SK-N-SH (cell line): ENCODE measurements at regions not wholly inside any gene's neighbourhood (a gene's known extent, or its start where the extent isn't known, plus 50 kb on each side); places are given as distances from the start of the nearest gene placed in this dataset.

ENCODE experiments used
- CTCF ChIA-PET: fragments of 300-600, 350-600 bp; formaldehyde crosslinking; extraction: SDS; loops from one replicate; lab custom pipeline; 2021; lab: Yijun Ruan, JAX
- POLR2A ChIA-PET: fragments of 350-600 bp; sonication (Branson Sonifier 250); formaldehyde crosslinking; extraction: SDS; loops from one replicate; lab custom pipeline; 2020; ENCODE audit warnings: antibody characterized with exemption, inconsistent platforms; lab: Yijun Ruan, JAX
- DNase-seq: peaks from one replicate; pipeline ENCODE4 v3.0.0; 2012
- H2AFZ ChIP-seq: fragments of 200-600 bp; sonication (generic); 2 replicates; pipeline ENCODE4 v1.8.1; 2016; ENCODE audit warnings: antibody characterized with exemption, mild to moderate bottlenecking, low read depth
- H3F3A ChIP-seq: fragments of 200-600 bp; sonication (generic); replicated peaks from 2 replicates; pipeline ENCODE3; 2016; ENCODE audit warnings: antibody characterized with exemption, mild to moderate bottlenecking; ENCODE audit not compliant: insufficient read depth
- H3K27ac ChIP-seq, 2 experiments: fragments of 200-500 bp in 1 of 2; fragments of 200-600 bp in 1 of 2; sonication (Bioruptor generic) in 1 of 2; sonication (generic), shearing (Covaris generic) in 1 of 2; 2 replicates each; pipeline versions ENCODE4 v1.5.1 to v1.6.1; 2014 to 2016; ENCODE audit warnings: low read depth in 2 of 2, inconsistent platforms in 1 of 2, low read length in 1 of 2, mild to moderate bottlenecking in 1 of 2, mixed read lengths in 1 of 2
- H3K27me3 ChIP-seq: fragments of 200-600 bp; sonication (generic), shearing (Covaris generic); 2 replicates; pipeline ENCODE4 v1.6.1; 2016; ENCODE audit warnings: mixed run types; ENCODE audit not compliant: insufficient read depth
- H3K36me3 ChIP-seq, 2 experiments: fragments of 200-500 bp in 1 of 2; fragments of 200-600 bp in 1 of 2; sonication (Bioruptor generic) in 1 of 2; sonication (generic) in 1 of 2; replicated peaks in 1 of 2; 2 replicates each; pipeline versions ENCODE3 to v1.5.1; 2014 to 2016; ENCODE audit warnings: low read length in 1 of 2, mild to moderate bottlenecking in 1 of 2; ENCODE audit not compliant: insufficient read depth in 2 of 2, control insufficient read depth in 1 of 2
- H3K4me1 ChIP-seq, 2 experiments: fragments of 200-500 bp in 1 of 2; fragments of 200-600 bp in 1 of 2; sonication (Bioruptor generic) in 1 of 2; sonication (generic), shearing (Covaris generic) in 1 of 2; 2 replicates each; pipeline versions ENCODE4 v1.5.1 to v1.6.1; 2014 to 2016; ENCODE audit warnings: low read depth in 1 of 2, low read length in 1 of 2, mixed run types in 1 of 2; ENCODE audit not compliant: insufficient read depth in 2 of 2, control insufficient read depth in 1 of 2
- H3K4me2 ChIP-seq: fragments of 200-600 bp; sonication (generic), shearing (Covaris generic); 2 replicates; pipeline ENCODE4 v1.6.1; 2017; ENCODE audit warnings: mixed run types
- H3K4me3 ChIP-seq, 2 experiments: fragments of 200-500 bp in 1 of 2; fragments of 200-600 bp in 1 of 2; sonication (Bioruptor generic) in 1 of 2; sonication (generic), shearing (Covaris generic) in 1 of 2; 2 replicates each; pipeline versions ENCODE4 v1.5.1 to v1.8.1; 2014 to 2016; ENCODE audit warnings: low read depth in 2 of 2, inconsistent platforms in 1 of 2, low read length in 1 of 2, mild to moderate bottlenecking in 1 of 2, mixed read lengths in 1 of 2, moderate library complexity in 1 of 2
- H3K79me2 ChIP-seq: fragments of 200-600 bp; sonication (generic); 2 replicates; pipeline ENCODE4 v1.8.1; 2017; ENCODE audit warnings: mild to moderate bottlenecking; ENCODE audit not compliant: insufficient read depth
- H3K9ac ChIP-seq: fragments of 200-600 bp; sonication (generic); 2 replicates; pipeline ENCODE4 v1.6.1; 2017; ENCODE audit warnings: mixed run types
- H3K9me2 ChIP-seq: fragments of 200-600 bp; sonication (generic); 2 replicates; pipeline ENCODE4 v1.6.1; 2017; ENCODE audit warnings: mixed run types
- H3K9me3 ChIP-seq: fragments of 200-600 bp; sonication (generic); 2 replicates; pipeline ENCODE4 v1.6.1; 2017; ENCODE audit warnings: mixed run types, mild to moderate bottlenecking, moderate library complexity
- H4K20me1 ChIP-seq: fragments of 200-600 bp; sonication (generic); 2 replicates; pipeline ENCODE4 v1.6.1; 2017; ENCODE audit warnings: mild to moderate bottlenecking, mixed run types; ENCODE audit not compliant: insufficient read depth
- CTCF ChIP-seq: fragments of 200-600 bp; sonication (generic); IDR thresholded peaks from 2 replicates; pipeline ENCODE4 v1.6.1; 2017; ENCODE audit warnings: antibody characterized with exemption, mild to moderate bottlenecking, moderate library complexity
- EP300 ChIP-seq, 2 experiments: IDR thresholded peaks; 2 replicates each; pipeline versions ENCODE4 v1.4.0 to v1.6.1; 2012; ENCODE audit warnings: borderline replicate concordance in 1 of 2, low read depth in 1 of 2, low read length in 1 of 2
- EZH2phosphoT487 ChIP-seq: fragments of 200-600 bp; sonication (generic); IDR thresholded peaks from 2 replicates; pipeline ENCODE4 v1.6.1; 2017; ENCODE audit warnings: low read depth, mixed run types, mild to moderate bottlenecking, antibody characterized with exemption, moderate library complexity, borderline replicate concordance
- FOSL2 ChIP-seq: IDR thresholded peaks from 2 replicates; pipeline ENCODE4 v1.4.0; 2012; ENCODE audit warnings: low read depth, mild to moderate bottlenecking, moderate library complexity, borderline replicate concordance
- FOXJ3 ChIP-seq: sonication (generic); formaldehyde crosslinking; IDR thresholded peaks from 2 replicates; pipeline ENCODE4 v1.5.1; 2020; ENCODE audit warnings: mild to moderate bottlenecking, missing genetic modification reagents
- GATA2 ChIP-seq: sonication (generic); formaldehyde crosslinking; IDR thresholded peaks from 2 replicates; pipeline ENCODE4 v1.5.0; 2020; ENCODE audit warnings: mild to moderate bottlenecking, missing genetic modification reagents
- JUND ChIP-seq: IDR thresholded peaks from 2 replicates; pipeline ENCODE4 v1.4.0; 2012
- MAX ChIP-seq: IDR thresholded peaks from 2 replicates; pipeline ENCODE4 v1.4.0; 2012; ENCODE audit warnings: low read depth
- NFIC ChIP-seq: IDR thresholded peaks from 2 replicates; pipeline ENCODE4 v1.4.0; 2012; ENCODE audit warnings: borderline replicate concordance
- RAD21 ChIP-seq: IDR thresholded peaks from 2 replicates; pipeline ENCODE4 v1.6.1; 2012; ENCODE audit warnings: mild to moderate bottlenecking, low read length
- RCOR1 ChIP-seq: fragments of 150-350 bp; IDR thresholded peaks from 2 replicates; pipeline ENCODE4 v1.6.1; 2017; ENCODE audit warnings: antibody characterized with exemption, low read length
- RFX5 ChIP-seq: IDR thresholded peaks from 2 replicates; pipeline ENCODE4 v1.6.1; 2012; ENCODE audit warnings: mild to moderate bottlenecking, improper control_type of control experiment, low read length
- RXRA ChIP-seq: IDR thresholded peaks from 2 replicates; pipeline ENCODE4 v1.4.0; 2012; ENCODE audit warnings: low read depth, mild to moderate bottlenecking, borderline replicate concordance
- SIN3A ChIP-seq: IDR thresholded peaks from 2 replicates; pipeline ENCODE4 v1.6.1; 2012; ENCODE audit warnings: low read depth, mild to moderate bottlenecking, low read length, moderate library complexity, borderline replicate concordance
- SMC3 ChIP-seq: IDR thresholded peaks from 2 replicates; pipeline ENCODE4 v1.6.1; 2012; ENCODE audit warnings: low read depth, low read length, improper control_type of control experiment
- TEAD4 ChIP-seq: IDR thresholded peaks from 2 replicates; pipeline ENCODE4 v1.4.0; 2012; ENCODE audit warnings: mild to moderate bottlenecking, borderline replicate concordance; ENCODE audit not compliant: insufficient read depth
- YY1 ChIP-seq: IDR thresholded peaks from 2 replicates; pipeline ENCODE4 v1.4.0; 2012; ENCODE audit warnings: low read depth, mild to moderate bottlenecking
- ZBTB33 ChIP-seq: IDR thresholded peaks from 2 replicates; pipeline ENCODE4 v1.4.0; 2012; ENCODE audit warnings: low read depth, borderline replicate concordance
- WGBS: methylation state at CpG from one replicate; pipeline ENCODE4 v1.1.6; 2017; ENCODE audit warnings: low lambda C conversion rate; 5-methylcytosine and 5-hydroxymethylcytosine counted together
- TF ChIP-seq, protein P1 (sequence below): IDR thresholded peaks from 2 replicates; pipeline ENCODE4; 2012
- TF ChIP-seq, protein P2 (sequence below): IDR thresholded peaks from 2 replicates; pipeline ENCODE4 v1.6.1; 2012; ENCODE audit warnings: mild to moderate bottlenecking, low read depth, low read length, moderate library complexity
- TF ChIP-seq, protein P3 (sequence below): fragments of 150-350 bp; IDR thresholded peaks from 2 replicates; pipeline ENCODE4 v1.6.1; 2017; ENCODE audit warnings: antibody characterized with exemption, low read length, low read depth, borderline replicate concordance
- TF ChIP-seq, protein P4 (sequence below): IDR thresholded peaks from 2 replicates; pipeline ENCODE4 v1.4.0; 2012; ENCODE audit warnings: low read depth, borderline replicate concordance

DNA sequence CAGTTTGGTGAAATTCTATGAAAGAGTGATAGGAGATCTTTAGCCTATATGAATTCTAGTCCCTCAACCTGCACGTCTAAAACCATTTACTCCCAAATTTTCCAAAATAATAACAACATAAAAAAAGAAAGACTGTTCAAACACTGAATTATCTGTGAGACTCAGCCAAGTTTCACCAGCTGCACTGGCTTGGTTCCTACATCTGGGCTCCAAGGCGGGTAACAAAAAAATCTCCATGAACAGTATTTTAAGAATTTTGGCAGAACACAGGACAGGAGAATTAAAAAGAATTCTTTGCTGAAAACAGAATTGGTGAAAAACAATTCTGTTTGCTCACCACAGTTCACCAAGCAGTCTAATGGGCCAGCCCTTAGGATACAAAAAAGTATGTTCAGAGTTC, 536.8 kb upstream of the ATP2B1 start (continued):
- TF ChIP-seq CTCF = no peak
- TF ChIP-seq GATA2 = no peak
- TF ChIP-seq RFX5 = no peak
- no peak for TF ChIP-seq RCOR1
- TF ChIP-seq EZH2phosphoT487 = no peak

GRCh38 chr12:90244232-90244631, 535.6 kb upstream of the ATP2B1 start:
- H3K27me3 ChIP-seq = no peaks in the 10 kb centered on the region
- no peak overlapping the region for H3K4me3 ChIP-seq
- no peaks in the 10 kb centered on the region for H3K9me3 ChIP-seq
- H2AFZ ChIP-seq = no peak overlapping the region
- POLR2A ChIA-PET = no interaction called here
- WGBS = 75% methylated on average over 3 of the region's 3 CpGs
- H3K27ac ChIP-seq = no peak overlapping the region
- CTCF ChIA-PET = interaction anchor here (1.3 kb wide), 1 partner anchor 142 kb away, joined by 3 read pairs; no protein-coding TSS in a partner anchor
- no peaks in the 10 kb centered on the region for H4K20me1 ChIP-seq
- no peaks in the 10 kb centered on the region for H3K79me2 ChIP-seq
- H3K4me2 ChIP-seq = no peak overlapping the region
- no peak for DNase-seq
- H3K36me3 ChIP-seq = no peaks in the 10 kb centered on the region
- H3K9ac ChIP-seq = no peak overlapping the region
- H3F3A ChIP-seq = no peaks in the 10 kb centered on the region
- TF ChIP-seq JUND (no peak), MAX (no peak), YY1 (no peak), TEAD4 (no peak), NFIC (no peak), RXRA (no peak), SMC3 (no peak), FOSL2 (no peak), RCOR1 (no peak), ZBTB33 (no peak), GATA2 (no peak), SIN3A (no peak), FOXJ3 (no peak), RAD21 (no peak), EP300 (IDR thresholded peaks at IDR 0.05; ENCODE audit: borderline replicate concordance in 1 of 2, low read depth in 1 of 2, low read length in 1 of 2) (no peak)
- TF ChIP-seq, protein P1, sequence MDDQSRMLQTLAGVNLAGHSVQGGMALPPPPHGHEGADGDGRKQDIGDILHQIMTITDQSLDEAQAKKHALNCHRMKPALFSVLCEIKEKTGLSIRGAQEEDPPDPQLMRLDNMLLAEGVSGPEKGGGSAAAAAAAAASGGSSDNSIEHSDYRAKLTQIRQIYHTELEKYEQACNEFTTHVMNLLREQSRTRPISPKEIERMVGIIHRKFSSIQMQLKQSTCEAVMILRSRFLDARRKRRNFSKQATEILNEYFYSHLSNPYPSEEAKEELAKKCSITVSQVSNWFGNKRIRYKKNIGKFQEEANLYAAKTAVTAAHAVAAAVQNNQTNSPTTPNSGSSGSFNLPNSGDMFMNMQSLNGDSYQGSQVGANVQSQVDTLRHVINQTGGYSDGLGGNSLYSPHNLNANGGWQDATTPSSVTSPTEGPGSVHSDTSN = no peak
- TF ChIP-seq, protein P2, sequence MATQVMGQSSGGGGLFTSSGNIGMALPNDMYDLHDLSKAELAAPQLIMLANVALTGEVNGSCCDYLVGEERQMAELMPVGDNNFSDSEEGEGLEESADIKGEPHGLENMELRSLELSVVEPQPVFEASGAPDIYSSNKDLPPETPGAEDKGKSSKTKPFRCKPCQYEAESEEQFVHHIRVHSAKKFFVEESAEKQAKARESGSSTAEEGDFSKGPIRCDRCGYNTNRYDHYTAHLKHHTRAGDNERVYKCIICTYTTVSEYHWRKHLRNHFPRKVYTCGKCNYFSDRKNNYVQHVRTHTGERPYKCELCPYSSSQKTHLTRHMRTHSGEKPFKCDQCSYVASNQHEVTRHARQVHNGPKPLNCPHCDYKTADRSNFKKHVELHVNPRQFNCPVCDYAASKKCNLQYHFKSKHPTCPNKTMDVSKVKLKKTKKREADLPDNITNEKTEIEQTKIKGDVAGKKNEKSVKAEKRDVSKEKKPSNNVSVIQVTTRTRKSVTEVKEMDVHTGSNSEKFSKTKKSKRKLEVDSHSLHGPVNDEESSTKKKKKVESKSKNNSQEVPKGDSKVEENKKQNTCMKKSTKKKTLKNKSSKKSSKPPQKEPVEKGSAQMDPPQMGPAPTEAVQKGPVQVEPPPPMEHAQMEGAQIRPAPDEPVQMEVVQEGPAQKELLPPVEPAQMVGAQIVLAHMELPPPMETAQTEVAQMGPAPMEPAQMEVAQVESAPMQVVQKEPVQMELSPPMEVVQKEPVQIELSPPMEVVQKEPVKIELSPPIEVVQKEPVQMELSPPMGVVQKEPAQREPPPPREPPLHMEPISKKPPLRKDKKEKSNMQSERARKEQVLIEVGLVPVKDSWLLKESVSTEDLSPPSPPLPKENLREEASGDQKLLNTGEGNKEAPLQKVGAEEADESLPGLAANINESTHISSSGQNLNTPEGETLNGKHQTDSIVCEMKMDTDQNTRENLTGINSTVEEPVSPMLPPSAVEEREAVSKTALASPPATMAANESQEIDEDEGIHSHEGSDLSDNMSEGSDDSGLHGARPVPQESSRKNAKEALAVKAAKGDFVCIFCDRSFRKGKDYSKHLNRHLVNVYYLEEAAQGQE = no peak
- TF ChIP-seq, protein P3, sequence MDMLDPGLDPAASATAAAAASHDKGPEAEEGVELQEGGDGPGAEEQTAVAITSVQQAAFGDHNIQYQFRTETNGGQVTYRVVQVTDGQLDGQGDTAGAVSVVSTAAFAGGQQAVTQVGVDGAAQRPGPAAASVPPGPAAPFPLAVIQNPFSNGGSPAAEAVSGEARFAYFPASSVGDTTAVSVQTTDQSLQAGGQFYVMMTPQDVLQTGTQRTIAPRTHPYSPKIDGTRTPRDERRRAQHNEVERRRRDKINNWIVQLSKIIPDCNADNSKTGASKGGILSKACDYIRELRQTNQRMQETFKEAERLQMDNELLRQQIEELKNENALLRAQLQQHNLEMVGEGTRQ = no peak
- TF ChIP-seq, protein P4, sequence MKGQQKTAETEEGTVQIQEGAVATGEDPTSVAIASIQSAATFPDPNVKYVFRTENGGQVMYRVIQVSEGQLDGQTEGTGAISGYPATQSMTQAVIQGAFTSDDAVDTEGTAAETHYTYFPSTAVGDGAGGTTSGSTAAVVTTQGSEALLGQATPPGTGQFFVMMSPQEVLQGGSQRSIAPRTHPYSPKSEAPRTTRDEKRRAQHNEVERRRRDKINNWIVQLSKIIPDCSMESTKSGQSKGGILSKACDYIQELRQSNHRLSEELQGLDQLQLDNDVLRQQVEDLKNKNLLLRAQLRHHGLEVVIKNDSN = no peak
- no peaks in the 10 kb centered on the region; a peak in 1 of 4 replicates for H3K4me1 ChIP-seq
- no peaks in the 10 kb centered on the region for H3K9me2 ChIP-seq
